ENCODE measurements at regions not wholly inside any gene's neighbourhood (a gene's known extent, or its start where the extent isn't known, plus 50 kb on each side); places are given as distances from the start of the nearest gene placed in this dataset.

DNA sequence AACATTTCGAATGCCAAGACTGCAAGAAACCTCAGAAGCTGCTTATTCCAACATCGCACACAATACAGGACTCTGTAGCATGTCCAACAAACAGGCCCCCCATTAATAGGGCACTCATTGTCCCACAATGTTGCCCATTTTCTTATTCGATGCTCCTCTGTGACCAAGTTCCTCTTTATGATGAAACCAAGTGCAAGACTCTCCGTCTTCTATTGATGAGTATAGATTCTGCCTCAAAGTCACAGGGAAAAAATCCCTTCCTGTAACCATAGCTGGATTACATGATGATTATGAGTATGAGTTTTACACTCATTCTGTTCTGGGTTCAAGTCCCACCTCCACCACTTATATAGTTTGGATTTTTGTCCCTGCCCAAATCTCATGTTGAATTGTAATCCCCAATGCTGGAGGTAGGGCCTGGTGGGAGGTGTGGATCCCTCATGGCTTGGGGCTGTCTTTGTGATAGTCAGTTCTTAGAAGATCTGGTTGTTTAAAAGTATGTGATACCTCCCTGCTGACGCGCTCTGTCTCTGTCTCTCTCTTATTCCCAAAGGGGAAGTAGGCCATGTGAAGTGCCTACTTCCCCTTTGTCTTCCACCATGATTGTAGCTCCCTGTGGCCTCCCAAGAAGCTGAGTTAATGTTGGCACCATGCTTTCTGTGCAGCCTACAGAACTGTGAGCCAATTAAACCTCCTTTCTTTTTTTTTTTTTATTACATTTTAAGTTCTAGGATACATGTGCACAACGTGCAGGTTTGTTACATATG is 148.7 kb downstream of the OSR1 start:
- Histone ChIP-seq H3K9me3 (no peaks in the 10 kb centered on the region), H3K36me3 (no peaks in the 10 kb centered on the region), H3K4me1 (no peaks in the 10 kb centered on the region), H3K27ac (no peak overlapping the region), H3K27me3 (no peaks in the 10 kb centered on the region), H3K4me3 (no peak overlapping the region)
- TF ChIP-seq, protein P1, sequence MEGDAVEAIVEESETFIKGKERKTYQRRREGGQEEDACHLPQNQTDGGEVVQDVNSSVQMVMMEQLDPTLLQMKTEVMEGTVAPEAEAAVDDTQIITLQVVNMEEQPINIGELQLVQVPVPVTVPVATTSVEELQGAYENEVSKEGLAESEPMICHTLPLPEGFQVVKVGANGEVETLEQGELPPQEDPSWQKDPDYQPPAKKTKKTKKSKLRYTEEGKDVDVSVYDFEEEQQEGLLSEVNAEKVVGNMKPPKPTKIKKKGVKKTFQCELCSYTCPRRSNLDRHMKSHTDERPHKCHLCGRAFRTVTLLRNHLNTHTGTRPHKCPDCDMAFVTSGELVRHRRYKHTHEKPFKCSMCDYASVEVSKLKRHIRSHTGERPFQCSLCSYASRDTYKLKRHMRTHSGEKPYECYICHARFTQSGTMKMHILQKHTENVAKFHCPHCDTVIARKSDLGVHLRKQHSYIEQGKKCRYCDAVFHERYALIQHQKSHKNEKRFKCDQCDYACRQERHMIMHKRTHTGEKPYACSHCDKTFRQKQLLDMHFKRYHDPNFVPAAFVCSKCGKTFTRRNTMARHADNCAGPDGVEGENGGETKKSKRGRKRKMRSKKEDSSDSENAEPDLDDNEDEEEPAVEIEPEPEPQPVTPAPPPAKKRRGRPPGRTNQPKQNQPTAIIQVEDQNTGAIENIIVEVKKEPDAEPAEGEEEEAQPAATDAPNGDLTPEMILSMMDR (IDR thresholded peaks at IDR 0.05), result no peak
- DNase-seq (no peak), ATAC-seq (no peak)
- intact Hi-C loops (cut with DNase I), result no loop called here

DNA sequence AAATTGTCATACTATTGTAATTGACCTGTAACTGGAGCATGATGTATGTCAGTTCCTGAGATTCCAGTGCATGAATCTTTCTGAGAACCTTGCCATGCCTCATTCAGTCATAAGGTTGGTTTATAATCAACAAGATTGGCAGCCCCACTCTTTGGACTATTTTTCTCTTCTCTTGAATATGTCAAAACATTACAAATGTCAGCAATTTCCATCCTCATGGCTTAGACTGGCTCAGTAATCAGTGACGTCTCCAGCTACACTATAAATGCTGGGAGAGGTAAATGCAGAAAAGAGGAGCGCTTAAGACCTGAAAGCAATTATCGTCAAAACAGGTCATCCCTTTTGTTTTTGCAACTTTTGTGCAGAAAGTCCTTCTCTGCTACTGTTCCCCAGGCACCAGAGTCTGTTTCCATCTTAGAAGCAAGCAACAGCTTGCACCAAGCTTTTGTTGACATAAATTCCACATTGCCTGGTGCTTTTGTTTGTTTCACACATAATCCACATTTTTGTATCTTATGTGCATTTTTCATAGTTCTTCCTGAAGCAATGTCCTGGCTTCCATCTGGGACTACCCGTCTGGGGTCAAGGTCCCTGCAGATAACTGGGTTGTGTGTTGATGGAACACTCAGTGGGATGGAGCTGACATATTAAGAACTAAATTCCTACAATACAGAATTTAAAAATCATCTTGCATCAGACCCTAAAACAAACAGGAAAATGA is 149.8 kb downstream of the OSR1 start:
- no peaks in the 10 kb centered on the region for H3K9me3 ChIP-seq
- no peaks in the 10 kb centered on the region for H3K36me3 ChIP-seq
- ATAC-seq (no peak), DNase-seq (no peak)
- no peaks in the 10 kb centered on the region for H3K27me3 ChIP-seq
- intact Hi-C loops (cut with DNase I), result no loop called here
- TF ChIP-seq, protein P1 (IDR thresholded peaks at IDR 0.05), result no peak
- no peak overlapping the region for H3K4me3 ChIP-seq
- no peak overlapping the region for H3K27ac ChIP-seq
- no peaks in the 10 kb centered on the region for H3K4me1 ChIP-seq

DNA sequence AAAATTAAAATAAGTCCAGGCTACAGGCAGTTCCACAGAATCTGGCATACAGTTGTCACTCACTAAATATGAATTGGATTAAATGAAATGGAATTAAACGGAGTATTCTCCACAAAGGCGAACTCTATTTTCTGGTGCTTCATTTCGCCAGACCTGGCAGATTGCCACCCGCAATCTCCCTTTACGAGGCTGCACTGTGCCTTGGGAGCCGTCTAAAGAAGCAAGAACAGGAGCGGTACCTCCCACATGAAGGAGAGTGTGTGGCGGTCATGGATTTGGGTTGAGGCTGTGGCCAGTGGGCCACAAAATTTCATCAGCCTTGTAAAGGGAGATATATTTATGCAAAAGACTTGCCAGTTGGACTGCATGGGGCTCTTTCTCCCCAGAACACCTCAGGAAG is 151.0 kb downstream of the OSR1 start:
- Histone ChIP-seq H3K36me3 (no peaks in the 10 kb centered on the region), H3K9me3 (no peaks in the 10 kb centered on the region), H3K4me1 (no peaks in the 10 kb centered on the region), H3K4me3 (no peak overlapping the region), H3K27me3 (no peaks in the 10 kb centered on the region), H3K27ac (no peak overlapping the region)
- DNase-seq (no peak), ATAC-seq (no peak)
- intact Hi-C loops (cut with DNase I), result no loop called here
- TF ChIP-seq, protein P1 (IDR thresholded peaks at IDR 0.05), result no peak

- Histone ChIP-seq H3K27ac (no peak overlapping the region), H3K27me3 (no peaks in the 10 kb centered on the region), H3K36me3 (no peaks in the 10 kb centered on the region), H3K4me1 (no peaks in the 10 kb centered on the region), H3K4me3 (no peak overlapping the region), H3K9me3 (no peaks in the 10 kb centered on the region)
- ATAC-seq (no peak), DNase-seq (no peak)
- intact Hi-C loops (cut with DNase I), result no loop called here
- TF ChIP-seq, protein P1 (IDR thresholded peaks at IDR 0.05), result no peak
These were observed 152.4 kb downstream of the OSR1 start for GRCh38 chr2:19205983-19206533.

DNA sequence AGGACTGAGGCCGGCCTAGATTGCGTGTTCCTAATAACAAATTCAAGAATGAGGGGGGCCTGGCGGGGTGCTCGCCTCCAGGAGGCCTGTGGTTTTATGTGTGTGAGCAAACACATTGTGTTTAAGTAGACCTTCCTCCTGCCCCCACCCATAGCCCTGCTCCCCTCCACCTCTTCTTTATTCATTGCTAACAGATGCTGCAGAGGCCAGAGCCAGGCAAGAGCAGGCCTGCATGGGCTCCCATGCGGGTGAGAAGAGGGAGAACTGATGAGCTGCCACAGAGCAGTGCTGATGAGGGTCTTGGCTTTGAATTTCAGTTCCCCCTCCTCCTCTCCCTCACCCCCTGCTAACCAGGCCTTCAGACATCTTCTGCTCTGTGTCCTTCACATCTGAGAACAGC is 154.6 kb downstream of the OSR1 start:
- TF ChIP-seq, protein P1 (IDR thresholded peaks at IDR 0.05), result no peak
- ATAC-seq, result no peak
- H3K36me3 ChIP-seq, result no peaks in the 10 kb centered on the region
- intact Hi-C loops (cut with DNase I), result no loop called here
- H3K4me1 ChIP-seq, result no peaks in the 10 kb centered on the region
- no peak overlapping the region for H3K4me3 ChIP-seq
- DNase-seq, result no peak
- H3K9me3 ChIP-seq, result no peaks in the 10 kb centered on the region
- H3K27me3 ChIP-seq, result no peaks in the 10 kb centered on the region
- no peak overlapping the region for H3K27ac ChIP-seq

All from upper lobe of right lung (tissue), 1 donor.